Endothelial cell of umbilical vein (primary cell): ENCODE measurements at regions not wholly inside any gene's neighbourhood (a gene's known extent, or its start where the extent isn't known, plus 50 kb on each side); places are given as distances from the start of the nearest gene placed in this dataset.

Source experiments
- BruUV-seq: library from RNA; stranded (reverse); fragments of 400-500 nt; replicated peaks from 2 replicates; lab custom pipeline; 2021; lab: Mats Ljungman, UMichigan
- CTCF ChIA-PET: fragments of 300-600, 350-600 bp; sonication (Branson Sonifier 250); formaldehyde crosslinking; loops from one replicate; lab custom pipeline; 2021; ENCODE audit warnings: antibody characterized with exemption, inconsistent platforms; lab: Charles Lee
- POLR2A ChIA-PET: fragments of 300-600, 350-600 bp; sonication (Branson Sonifier 250); formaldehyde crosslinking; loops from one replicate; lab custom pipeline; 2021; ENCODE audit warnings: antibody characterized with exemption, inconsistent platforms; lab: Charles Lee
- DNase-seq: peaks from one replicate; pipeline ENCODE4 v3.0.0-alpha.2; 2011; ENCODE audit warnings: low read depth, low spot score
- FAIRE-seq: peaks from 2 replicates; lab custom pipeline; 2011; peaks lifted over from hg19 to GRCh38; lab: Jason Lieb, UNC
- H2AFZ ChIP-seq: 2 replicates; pipeline ENCODE4 v1.6.0; 2012; ENCODE audit warnings: low read depth, low read length, control low read depth, inconsistent platforms
- H3K27ac ChIP-seq: 2 replicates; pipeline ENCODE4 v1.5.1; 2011; ENCODE audit warnings: low read depth, mild to moderate bottlenecking, control low read depth, low read length, moderate library complexity; ENCODE audit not compliant: insufficient read depth
- H3K27me3 ChIP-seq, 2 experiments: 2 replicates each; pipeline versions ENCODE4 v1.6.0 to v1.6.1; 2011; ENCODE audit warnings: low read length in 2 of 2, mixed read lengths in 1 of 2; ENCODE audit not compliant: control insufficient read depth in 2 of 2, insufficient read depth in 2 of 2
- H3K36me3 ChIP-seq, 2 experiments: 2 replicates in 1 of 2; 3 replicates in 1 of 2; pipeline ENCODE4 v1.5.1; 2011; ENCODE audit warnings: low read length in 2 of 2, mild to moderate bottlenecking in 1 of 2, moderate library complexity in 1 of 2; ENCODE audit not compliant: control insufficient read depth in 2 of 2, insufficient read depth in 2 of 2; ENCODE audit errors: extremely low read depth in 1 of 2
- H3K4me1 ChIP-seq: 3 replicates; pipeline ENCODE4 v1.5.1; 2011; ENCODE audit warnings: mild to moderate bottlenecking, low read length; ENCODE audit not compliant: control insufficient read depth, insufficient read depth; ENCODE audit errors: extremely low read depth
- H3K4me2 ChIP-seq: 2 replicates; pipeline ENCODE4 v1.6.1; 2011; ENCODE audit warnings: low read length, control low read depth, mixed read lengths; ENCODE audit not compliant: insufficient read depth
- H3K4me3 ChIP-seq, 3 experiments: fragments of 200-600 bp in 1 of 3; sonication (generic), shearing (Covaris generic) in 1 of 3; replicated peaks in 1 of 3; 2 replicates each; pipeline ENCODE4 v1.5.1; 2011 to 2016; ENCODE audit warnings: control low read depth in 3 of 3, low read length in 3 of 3, mild to moderate bottlenecking in 2 of 3, inconsistent platforms in 1 of 3, low read depth in 1 of 3, moderate library complexity in 1 of 3; ENCODE audit not compliant: insufficient read depth in 1 of 3
- H3K79me2 ChIP-seq: 2 replicates; pipeline ENCODE4 v1.6.0; 2012; ENCODE audit warnings: low read length, inconsistent platforms; ENCODE audit not compliant: control insufficient read depth, insufficient read depth
- H3K9ac ChIP-seq: replicated peaks from 2 replicates; pipeline ENCODE3; 2011; ENCODE audit warnings: low read length, control low read depth; ENCODE audit not compliant: insufficient read depth; ENCODE audit errors: extremely low read depth
- H3K9me1 ChIP-seq: replicated peaks from 3 replicates; pipeline ENCODE4 v1.6.0; 2011; ENCODE audit warnings: mild to moderate bottlenecking, low read length; ENCODE audit not compliant: control insufficient read depth, insufficient read depth; ENCODE audit errors: extremely low read depth
- H3K9me3 ChIP-seq: replicated peaks from 2 replicates; pipeline ENCODE4 v1.5.1; 2012; ENCODE audit warnings: low read length, inconsistent platforms; ENCODE audit not compliant: control insufficient read depth, insufficient read depth
- H4K20me1 ChIP-seq: replicated peaks from 2 replicates; pipeline ENCODE3; 2011; ENCODE audit warnings: mild to moderate bottlenecking, low read length; ENCODE audit not compliant: control insufficient read depth, insufficient read depth; ENCODE audit errors: extremely low read depth
- CTCF ChIP-seq, 2 donors: IDR thresholded peaks; 1 replicate in 1 of 2; 2 replicates in 1 of 2; pipeline ENCODE4 v1.5.1; 2011; ENCODE audit warnings: low read length in 2 of 2, mild to moderate bottlenecking in 2 of 2, moderate library complexity in 2 of 2, control low read depth in 1 of 2, inconsistent platforms in 1 of 2, low read depth in 1 of 2; ENCODE audit not compliant: insufficient read depth in 1 of 2; ENCODE audit errors: extremely low read depth in 1 of 2
- EZH2 ChIP-seq: IDR thresholded peaks from 2 replicates; pipeline ENCODE4 v1.6.1; 2012; ENCODE audit warnings: borderline replicate concordance, low read depth, mild to moderate bottlenecking, moderate library complexity, low read length, inconsistent platforms; ENCODE audit not compliant: severe bottlenecking
- FOS ChIP-seq: IDR thresholded peaks from 2 replicates; pipeline ENCODE4 v1.6.1; 2011; ENCODE audit warnings: mild to moderate bottlenecking, low read length, moderate library complexity, borderline replicate concordance; ENCODE audit not compliant: insufficient read depth
- GATA2 ChIP-seq: IDR thresholded peaks from 2 replicates; pipeline ENCODE4 v1.7.0; 2011; ENCODE audit warnings: low read depth, mild to moderate bottlenecking, moderate library complexity, mixed read lengths, low read length; ENCODE audit not compliant: insufficient read length, insufficient read depth
- JUN ChIP-seq: IDR thresholded peaks from 2 replicates; pipeline ENCODE4 v1.6.1; 2011; ENCODE audit warnings: borderline replicate concordance, low read depth; ENCODE audit not compliant: insufficient read length, insufficient read depth
- MAX ChIP-seq: IDR thresholded peaks from 2 replicates; pipeline ENCODE4 v1.6.1; 2011; ENCODE audit not compliant: insufficient read depth, insufficient read length
- MYC ChIP-seq: IDR thresholded peaks from one replicate; pipeline ENCODE4 v1.6.1; 2011; ENCODE audit warnings: mild to moderate bottlenecking, low read depth, low read length
- POLR2A ChIP-seq: IDR thresholded peaks from 2 replicates; pipeline ENCODE4 v1.6.1; 2012; ENCODE audit warnings: low read depth, mild to moderate bottlenecking, control low read depth, low read length
- POLR2AphosphoS5 ChIP-seq: IDR thresholded peaks from 2 replicates; pipeline ENCODE4 v1.6.1; 2012; ENCODE audit warnings: low read depth, mild to moderate bottlenecking, control low read depth, low read length, moderate library complexity; ENCODE audit not compliant: insufficient read depth
- dilution Hi-C: fragments of 300-500 bp; cut with MboI; formaldehyde crosslinking; loops from one replicate; pipeline ENCODE4 v1.15.0; 2019; ENCODE audit warnings: low sequenced_read_pairs; ENCODE audit not compliant: extremely low pct_ligation_motif_present
- intact Hi-C: fragments of 100-400 bp; cut with micrococcal nuclease; formaldehyde crosslinking; loops from one replicate; pipeline ENCODE4 v1.10.0; 2022

GRCh38 chr2:4915357-4915756 lies 776.8 kb upstream of the SOX11 start:
- Histone ChIP-seq H3K4me2 (no peak overlapping the region), H4K20me1 (no peaks in the 10 kb centered on the region), H3K9ac (no peak overlapping the region), H3K27ac (no peak overlapping the region), H3K27me3 (no peaks in the 10 kb centered on the region), H3K4me3 (no peak overlapping the region), H3K9me3 (peaks cover 2% of the 10 kb centered on the region), H3K4me1 (no peaks in the 10 kb centered on the region), H2AFZ (no peak overlapping the region), H3K79me2 (no peaks in the 10 kb centered on the region), H3K9me1 (no peaks in the 10 kb centered on the region), H3K36me3 (no peaks in the 10 kb centered on the region)
- intact Hi-C loops: no loop called here
- TF ChIP-seq CTCF (IDR thresholded peaks at IDR 0.05; ENCODE audit: extremely low read depth in 1 of 2, insufficient read depth in 1 of 2, low read depth in 1 of 2, low read length in 2 of 2): no peak
- TF ChIP-seq EZH2: no peak
- TF ChIP-seq JUN: no peak
- no peak for TF ChIP-seq MAX
- no peak for TF ChIP-seq POLR2A
- no peak for TF ChIP-seq MYC
- no peak for TF ChIP-seq POLR2AphosphoS5
- no peak for TF ChIP-seq FOS
- TF ChIP-seq GATA2: no peak
- dilution Hi-C loops: no loop called here
- DNase-seq (no peak), FAIRE-seq (no peak)
- POLR2A ChIA-PET: no interaction called here
- CTCF ChIA-PET: interaction anchor here (1.1 kb wide), 1 partner anchor 201 kb away, joined by 3 read pairs; no protein-coding TSS in a partner anchor
- BruUV-seq: no TSS peak
